Endodermal cell (in vitro differentiated cells): ENCODE measurements at regions not wholly inside any gene's neighbourhood (a gene's known extent, or its start where the extent isn't known, plus 50 kb on each side); places are given as distances from the start of the nearest gene placed in this dataset.

Source experiments
- DNase-seq: peaks from one replicate; pipeline ENCODE4 v3.0.0-alpha.2; 2017
- H3K27ac ChIP-seq: 2 replicates; pipeline ENCODE4 v1.5.1; 2013; ENCODE audit warnings: mild to moderate bottlenecking, low read depth, low read length, moderate library complexity
- H3K27me3 ChIP-seq: 2 replicates; pipeline ENCODE4 v1.6.1; 2013; ENCODE audit warnings: mild to moderate bottlenecking, low read length, moderate library complexity; ENCODE audit not compliant: insufficient read depth, control insufficient read depth, poor library complexity, severe bottlenecking
- H3K36me3 ChIP-seq: 2 replicates; pipeline ENCODE4 v1.7.0; 2013; ENCODE audit warnings: mild to moderate bottlenecking, low read length, moderate library complexity; ENCODE audit not compliant: control insufficient read depth, insufficient read depth
- H3K4me1 ChIP-seq: one replicate; pipeline ENCODE4 v1.7.0; 2013; ENCODE audit warnings: low read length; ENCODE audit not compliant: control insufficient read depth, insufficient read depth
- H3K4me3 ChIP-seq: 2 replicates; pipeline ENCODE4 v1.5.1; 2013; ENCODE audit warnings: mild to moderate bottlenecking, low read length, moderate library complexity
- H3K9ac ChIP-seq: 2 replicates; pipeline ENCODE4 v1.6.1; 2013; ENCODE audit warnings: mild to moderate bottlenecking, low read length, moderate library complexity; ENCODE audit not compliant: poor library complexity, severe bottlenecking; ENCODE audit errors: extremely low read depth
- H3K9me3 ChIP-seq: 2 replicates; pipeline ENCODE4 v1.6.1; 2013; ENCODE audit warnings: mild to moderate bottlenecking, low read length, moderate library complexity; ENCODE audit not compliant: control insufficient read depth
- H3K27ac Mint-ChIP-seq: 2 replicates; pipeline ENCODE4 v1.8.0; 2020; ENCODE audit warnings: mixed read lengths
- H3K27me3 Mint-ChIP-seq: 2 replicates; pipeline ENCODE4 v1.8.0; 2021; ENCODE audit warnings: mild to moderate bottlenecking, mixed read lengths; ENCODE audit not compliant: insufficient read depth
- H3K36me3 Mint-ChIP-seq: 2 replicates; pipeline ENCODE4 v1.8.0; 2020; ENCODE audit warnings: low read depth, mixed read lengths
- H3K4me1 Mint-ChIP-seq: 2 replicates; pipeline ENCODE4 v1.8.0; 2020; ENCODE audit warnings: mixed read lengths
- H3K4me3 Mint-ChIP-seq: 2 replicates; pipeline ENCODE4 v1.8.0; 2020; ENCODE audit warnings: mild to moderate bottlenecking, moderate library complexity, mixed read lengths
- H3K9me3 Mint-ChIP-seq: 2 replicates; pipeline ENCODE4 v1.8.0; 2020; ENCODE audit warnings: mild to moderate bottlenecking, mixed read lengths
- CTCF ChIP-seq: fragments of 200-600 bp; sonication (generic); conservative IDR thresholded peaks from 2 replicates; pipeline ENCODE4 v1.5.0; 2021; ENCODE audit warnings: antibody characterized with exemption, mild to moderate bottlenecking
- WGBS, 2 experiments: methylation state at CpG; one replicate each; pipeline versions ENCODE4 v1.1.5 to v1.1.7; 2013; ENCODE audit warnings: missing lambda C conversion rate in 2 of 2, mixed read lengths in 1 of 2; ENCODE audit not compliant: insufficient coverage in 1 of 2, insufficient read length in 1 of 2; 5-methylcytosine and 5-hydroxymethylcytosine counted together

GRCh38 chr9:86563936-86564335 lies 209.7 kb upstream of the TUT7 start:
- Mint-ChIP-seq H3K9me3 (peaks cover 11% of the 10 kb centered on the region), H3K27ac (no peak overlapping the region), H3K27me3 (no peaks in the 10 kb centered on the region), H3K4me3 (no peak overlapping the region), H3K4me1 (no peaks in the 10 kb centered on the region), H3K36me3 (no peaks in the 10 kb centered on the region)
- H3K4me3 ChIP-seq = no peak overlapping the region
- no peak for DNase-seq
- no peak overlapping the region for H3K27ac ChIP-seq
- no peaks in the 10 kb centered on the region for H3K4me1 ChIP-seq
- 95 to 96% methylated on average over 4 to 5 of the region's 5 CpGs for WGBS, 2 experiments
- no peak for TF ChIP-seq CTCF
- peaks cover 12% of the 10 kb centered on the region for H3K9me3 ChIP-seq
- H3K36me3 ChIP-seq = no peaks in the 10 kb centered on the region
- H3K27me3 ChIP-seq = no peaks in the 10 kb centered on the region
- H3K9ac ChIP-seq = no peak overlapping the region

- H3K36me3 ChIP-seq = no peaks in the 10 kb centered on the region
- H3K4me3 Mint-ChIP-seq = no peak overlapping the region
- no peak overlapping the region for H3K9ac ChIP-seq
- H3K27me3 ChIP-seq = no peaks in the 10 kb centered on the region
- no peak for TF ChIP-seq CTCF
- H3K27me3 Mint-ChIP-seq = no peaks in the 10 kb centered on the region
- no peak overlapping the region for H3K4me3 ChIP-seq
- H3K9me3 ChIP-seq = peaks cover 12% of the 10 kb centered on the region
- H3K36me3 Mint-ChIP-seq = no peaks in the 10 kb centered on the region
- 90 to 100% methylated on average over 3 of the region's 3 CpGs for WGBS, 2 experiments
- no peak overlapping the region for H3K27ac ChIP-seq
- no peak for DNase-seq
- H3K4me1 Mint-ChIP-seq = no peaks in the 10 kb centered on the region
- H3K9me3 Mint-ChIP-seq = peaks cover 11% of the 10 kb centered on the region
- no peak overlapping the region for H3K27ac Mint-ChIP-seq
- no peaks in the 10 kb centered on the region for H3K4me1 ChIP-seq
These were observed 209.1 kb upstream of the TUT7 start for GRCh38 chr9:86563350-86563749.

GRCh38 chr9:86562691-86563090 lies 208.5 kb upstream of the TUT7 start:
- H3K36me3 Mint-ChIP-seq = no peaks in the 10 kb centered on the region
- H3K4me1 Mint-ChIP-seq = no peaks in the 10 kb centered on the region
- no peak overlapping the region for H3K27ac ChIP-seq
- no peaks in the 10 kb centered on the region for H3K27me3 Mint-ChIP-seq
- no peak overlapping the region for H3K9ac ChIP-seq
- H3K27ac Mint-ChIP-seq = no peak overlapping the region
- H3K4me3 Mint-ChIP-seq = no peak overlapping the region
- peaks cover 11% of the 10 kb centered on the region for H3K9me3 Mint-ChIP-seq
- no peaks in the 10 kb centered on the region for H3K27me3 ChIP-seq
- H3K4me3 ChIP-seq = no peak overlapping the region
- H3K9me3 ChIP-seq = peaks cover 12% of the 10 kb centered on the region
- no peaks in the 10 kb centered on the region for H3K36me3 ChIP-seq
- WGBS, 2 experiments = 63 to 76% methylated on average over 3 to 5 of the region's 5 CpGs
- no peak for DNase-seq
- H3K4me1 ChIP-seq = no peaks in the 10 kb centered on the region
- TF ChIP-seq CTCF = no peak
